GM19023 (cell line): ENCODE measurements at regions not wholly inside any gene's neighbourhood (a gene's known extent, or its start where the extent isn't known, plus 50 kb on each side); places are given as distances from the start of the nearest gene placed in this dataset.

Source experiments
- ATAC-seq: cut with Tn5 transposase; IDR thresholded peaks from one replicate; pipeline ENCODE4 v1.9.1; 2021; ENCODE audit warnings: mild to moderate bottlenecking, moderate library complexity; ENCODE audit not compliant: unreplicated experiment

DNA sequence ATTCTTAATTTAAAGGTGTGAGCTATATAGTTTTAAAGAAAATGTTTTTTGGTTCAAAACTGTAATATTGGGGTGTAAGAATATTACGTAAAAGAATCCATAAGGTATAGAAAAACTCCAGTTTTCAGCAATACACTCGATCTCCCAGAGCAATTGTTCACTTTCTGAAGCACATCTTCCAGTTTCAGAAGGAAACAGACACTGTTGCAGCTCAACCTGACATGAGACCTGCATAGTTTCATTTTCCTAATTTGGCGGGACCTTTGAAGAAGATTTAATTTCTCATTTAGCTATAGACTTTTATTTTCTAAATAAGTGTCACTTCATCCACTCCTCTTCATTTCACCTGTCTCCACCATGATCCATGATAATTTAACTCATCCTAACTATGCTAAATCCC, 281.5 kb downstream of the HTR1B start:
- no peak for ATAC-seq

GRCh38 chr6:77180326-77180725, 283.0 kb downstream of the HTR1B start:
- ATAC-seq, result no peak

DNA sequence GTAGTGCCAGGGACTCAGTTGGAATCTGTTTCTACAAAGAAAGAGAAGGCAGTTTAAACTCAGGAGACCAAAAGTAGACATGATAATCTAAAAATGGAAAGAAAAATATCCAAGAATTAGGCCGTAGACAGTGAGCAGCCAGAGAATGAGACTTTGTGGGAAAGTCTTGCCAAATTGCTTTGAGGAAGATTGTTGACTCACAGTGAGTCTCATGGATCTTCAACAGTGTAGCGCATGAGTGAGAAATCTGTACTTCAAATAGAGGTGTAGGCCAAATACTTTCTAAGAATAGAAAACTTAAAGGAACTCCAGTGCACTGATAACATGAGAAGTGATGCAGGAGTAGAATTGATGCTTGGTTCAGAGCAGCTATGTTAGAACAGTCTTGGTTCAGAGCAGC, 284.5 kb downstream of the HTR1B start:
- no peak for ATAC-seq

- ATAC-seq, result no peak
Measured at GRCh38 chr6:77177470-77177869, 285.8 kb downstream of the HTR1B start.

DNA sequence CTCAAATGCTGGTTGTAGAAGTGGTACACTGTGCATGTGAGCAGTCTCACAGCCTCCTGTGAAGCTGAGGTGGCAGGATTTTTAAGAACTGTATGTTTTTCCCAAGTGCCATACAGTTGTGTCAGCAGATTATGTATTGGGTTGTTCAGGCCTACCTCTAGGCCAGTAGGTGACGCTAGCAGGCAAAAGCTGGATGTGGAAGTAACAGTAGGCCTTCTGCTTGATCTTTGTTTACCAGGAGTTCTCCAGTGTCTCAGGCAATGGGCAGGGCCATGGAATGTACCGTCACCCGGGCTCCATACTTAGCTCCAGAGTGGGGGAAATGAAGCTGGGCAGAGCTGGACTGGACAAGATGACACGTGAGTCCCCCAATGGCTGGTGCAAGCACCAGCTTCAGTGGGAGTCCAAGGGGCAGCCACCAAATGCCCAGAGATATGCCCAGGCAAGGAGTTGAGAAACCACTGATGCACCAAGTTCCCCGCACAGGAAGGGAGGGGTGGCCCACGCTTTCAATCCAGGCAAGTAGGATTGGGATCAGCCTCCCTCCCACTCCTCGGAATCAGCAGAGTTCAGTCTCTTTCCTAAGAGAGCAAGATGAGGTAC, 289.7 kb downstream of the HTR1B start:
- ATAC-seq, result no peak

DNA sequence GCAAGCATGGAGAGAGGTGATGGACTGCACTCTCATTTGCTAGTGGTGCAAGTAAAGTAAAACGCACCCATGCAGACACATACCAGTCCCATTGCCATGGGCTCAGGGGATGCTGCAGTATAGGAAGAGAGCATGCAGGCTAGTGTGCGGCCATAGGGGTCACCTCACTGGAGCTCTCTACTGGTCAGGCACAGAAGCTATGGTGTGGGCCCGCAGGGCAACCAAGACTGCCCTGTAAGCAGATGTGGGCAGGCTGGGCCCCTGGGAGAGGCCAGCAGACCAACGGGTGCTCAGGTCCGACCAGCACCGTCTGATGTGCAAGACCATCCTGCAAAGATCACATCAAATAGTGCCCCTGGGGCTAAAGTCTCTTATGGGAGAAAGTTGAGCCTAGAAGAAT, 290.7 kb downstream of the HTR1B start:
- ATAC-seq, result no peak

GRCh38 chr6:77159730-77160129, 303.6 kb downstream of the HTR1B start:
- no peak for ATAC-seq

DNA sequence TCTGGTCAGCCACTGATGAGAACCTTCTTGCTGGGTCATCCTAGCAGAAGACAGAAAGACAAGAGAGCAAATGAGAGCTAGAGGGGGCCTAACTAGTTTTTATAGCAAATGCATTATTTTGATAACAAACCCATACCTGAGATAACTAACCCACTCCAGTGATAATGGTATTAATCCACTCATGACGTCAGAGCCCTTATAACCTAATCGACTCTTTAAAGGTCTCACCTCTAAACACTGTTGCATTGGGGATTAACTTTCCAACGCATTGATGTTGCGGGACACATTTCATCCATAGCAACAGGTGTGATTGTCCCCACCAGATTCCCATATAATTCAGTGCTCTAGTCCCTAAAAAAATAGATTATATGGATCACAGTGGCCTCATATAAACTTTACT, 312.1 kb downstream of the HTR1B start:
- ATAC-seq, result no peak

DNA sequence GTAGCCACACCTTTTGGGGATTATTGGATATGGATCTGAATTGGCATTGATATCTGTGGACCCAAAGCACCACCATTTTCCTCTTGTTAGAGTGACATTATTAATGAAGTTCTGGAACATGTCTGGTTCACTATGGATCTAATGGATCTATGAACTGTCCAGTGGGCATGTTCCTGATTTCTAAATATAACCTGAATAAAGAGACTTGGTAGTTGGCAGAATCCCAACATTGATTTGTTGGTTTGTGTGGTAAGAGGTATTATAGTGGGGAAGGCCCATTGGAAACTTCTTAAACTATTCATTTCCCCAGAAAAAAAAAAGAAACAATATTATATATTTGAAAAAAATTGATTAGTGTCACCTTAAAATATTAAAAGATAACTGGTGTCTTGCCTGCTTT, 312.6 kb downstream of the HTR1B start:
- no peak for ATAC-seq

DNA sequence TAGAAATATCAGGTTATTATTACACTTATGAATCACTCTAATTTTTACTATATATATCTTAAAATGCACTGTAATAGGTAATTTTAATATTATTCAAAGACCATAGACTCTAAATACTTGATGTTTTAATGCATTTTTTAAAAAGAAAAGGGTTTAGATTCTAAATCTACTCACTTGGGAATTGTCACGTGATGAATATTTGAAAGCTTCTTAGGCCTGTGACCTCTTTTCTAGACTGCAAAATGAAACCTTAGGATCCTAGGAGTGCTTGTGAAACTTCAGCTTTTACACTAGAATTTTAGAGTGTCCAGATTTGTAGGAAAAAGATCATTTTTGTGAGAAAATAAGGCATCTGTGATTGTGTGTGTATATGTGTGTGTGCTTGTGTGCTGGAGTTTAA, 318.0 kb downstream of the HTR1B start:
- ATAC-seq, result no peak

DNA sequence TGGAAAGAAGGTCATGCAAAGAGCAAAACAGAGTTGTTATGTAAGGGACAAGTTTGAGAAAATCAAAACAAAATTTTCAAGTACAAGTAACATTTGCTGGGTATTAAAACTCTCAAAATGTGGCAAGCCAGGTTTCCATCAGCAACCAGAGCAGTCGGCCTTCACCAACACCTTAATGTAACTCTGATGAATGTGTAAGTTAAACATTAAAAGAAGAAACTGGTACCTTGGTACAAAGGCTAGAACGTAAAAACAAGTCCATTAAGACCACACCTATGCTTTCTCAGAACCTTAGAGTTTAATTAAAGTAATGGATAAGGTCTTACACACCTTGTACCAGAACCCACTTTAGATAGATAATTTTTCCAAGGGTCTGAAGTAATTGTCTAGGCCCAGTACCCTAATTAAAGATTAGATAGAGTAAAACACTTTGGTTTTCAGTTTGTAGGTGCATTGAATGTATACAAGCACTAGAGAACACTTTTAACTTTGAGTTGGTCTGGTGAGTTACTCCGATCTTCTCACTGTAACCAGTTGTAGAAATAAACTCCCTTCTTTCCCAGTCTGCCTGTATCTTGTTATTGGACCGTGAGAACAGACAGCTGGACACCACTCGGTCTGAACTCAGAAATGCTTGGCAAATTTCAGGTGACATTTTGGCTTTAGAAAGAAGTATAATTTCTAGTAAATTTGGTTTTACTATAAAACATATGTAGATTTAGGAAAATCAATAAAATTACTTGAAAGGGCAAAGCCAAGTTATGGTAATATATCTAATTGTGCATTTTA, 319.4 kb downstream of the HTR1B start:
- no peak for ATAC-seq

GRCh38 chr6:77136086-77136485, 327.2 kb downstream of the HTR1B start:
- ATAC-seq, result no peak

DNA sequence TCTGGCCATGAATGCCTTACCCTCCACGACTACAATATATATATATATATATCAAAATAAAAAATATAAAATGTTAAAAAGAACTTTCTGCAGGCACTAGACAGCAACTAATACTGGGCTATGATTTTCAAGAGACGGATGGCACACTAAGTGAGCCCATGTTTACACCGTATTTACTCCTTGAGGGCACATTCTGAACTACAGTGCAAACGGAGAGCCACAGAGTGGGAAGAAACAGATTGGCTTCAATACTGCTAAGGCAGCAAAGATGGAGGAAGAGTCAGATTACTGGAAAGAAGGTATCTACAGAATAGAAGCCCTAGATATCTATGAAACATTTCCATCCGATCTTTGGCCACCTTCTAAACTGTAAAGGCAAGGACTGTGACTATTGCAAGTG, 330.3 kb downstream of the HTR1B start:
- ATAC-seq, result no peak

DNA sequence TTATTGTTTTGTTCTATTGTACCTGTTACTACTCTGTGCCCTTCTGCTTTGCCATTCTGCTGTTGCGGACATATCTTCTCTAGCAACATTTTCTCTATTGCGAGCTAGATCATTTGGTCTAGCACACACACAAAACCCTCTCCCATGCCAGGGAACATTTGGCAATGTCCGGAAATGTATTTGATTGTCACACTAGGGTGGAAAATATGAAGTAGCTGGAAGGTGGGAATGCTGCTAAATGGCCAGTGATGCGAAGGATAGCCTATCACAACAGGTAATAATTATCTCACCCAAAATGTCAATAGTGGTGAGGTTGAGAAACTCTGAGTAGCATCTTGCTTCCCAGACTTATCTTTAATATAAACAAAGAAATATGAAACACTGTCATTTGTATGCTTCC, 331.9 kb downstream of the HTR1B start:
- no peak for ATAC-seq

GRCh38 chr6:77124604-77125003, 338.7 kb downstream of the HTR1B start:
- no peak for ATAC-seq

DNA sequence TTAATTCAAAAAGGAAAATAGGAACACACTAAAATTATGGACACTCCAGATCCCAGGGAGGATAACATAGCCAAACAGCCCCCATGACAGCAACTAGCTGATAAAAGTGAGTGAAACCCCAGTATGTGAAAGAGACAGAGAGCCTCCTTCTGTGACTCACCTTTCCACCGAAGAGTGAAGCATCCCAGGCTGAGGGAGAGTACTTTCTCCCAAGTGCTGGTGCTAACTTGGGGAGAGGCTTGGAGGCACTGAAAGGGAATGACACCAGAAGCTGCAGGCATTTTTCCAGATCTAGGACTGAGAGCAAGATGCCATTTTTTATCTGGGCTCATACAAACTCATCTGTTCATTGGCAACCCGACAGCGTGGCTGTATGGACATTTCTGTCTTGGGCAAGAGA, 339.8 kb downstream of the HTR1B start:
- ATAC-seq, result no peak

GRCh38 chr6:77106992-77107391, 356.3 kb downstream of the HTR1B start:
- no peak for ATAC-seq

DNA sequence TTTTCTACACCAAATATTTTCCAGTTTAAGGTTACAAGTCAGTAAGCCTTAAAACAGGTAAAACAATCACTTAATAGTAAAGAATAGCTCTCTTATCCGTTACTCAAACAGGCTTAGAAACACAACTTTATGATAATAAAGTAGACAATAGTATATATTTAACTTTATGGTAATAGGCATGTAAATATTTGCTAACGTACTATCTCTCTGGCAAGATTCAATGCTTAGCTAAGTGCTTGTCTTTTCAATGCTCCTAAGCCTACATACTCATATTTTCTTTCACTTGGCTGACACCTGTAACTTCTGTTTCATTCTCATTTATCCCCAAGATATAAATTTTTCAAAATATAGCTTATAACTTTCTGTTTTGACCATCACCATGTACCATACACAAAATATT, 358.2 kb downstream of the HTR1B start:
- no peak for ATAC-seq

DNA sequence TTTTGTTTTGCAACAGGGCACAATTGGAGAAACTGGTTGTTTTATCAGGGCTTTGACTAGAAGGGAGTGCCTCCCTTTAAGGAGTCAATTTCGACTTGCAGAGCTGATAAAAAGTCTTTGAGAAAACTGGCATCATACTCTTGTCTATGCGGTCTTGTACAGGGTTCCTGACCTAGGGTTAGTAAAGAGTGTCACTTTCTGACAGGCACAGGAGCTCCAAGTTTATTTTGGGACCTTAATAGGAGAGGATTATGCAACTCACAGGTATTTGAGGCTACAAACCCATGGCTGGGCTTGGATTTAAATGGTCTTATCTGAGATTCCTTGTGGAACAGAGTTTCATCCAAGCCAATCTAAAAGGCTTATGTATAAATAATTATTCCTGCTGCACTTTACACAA, 365.4 kb downstream of the HTR1B start:
- ATAC-seq, result no peak

DNA sequence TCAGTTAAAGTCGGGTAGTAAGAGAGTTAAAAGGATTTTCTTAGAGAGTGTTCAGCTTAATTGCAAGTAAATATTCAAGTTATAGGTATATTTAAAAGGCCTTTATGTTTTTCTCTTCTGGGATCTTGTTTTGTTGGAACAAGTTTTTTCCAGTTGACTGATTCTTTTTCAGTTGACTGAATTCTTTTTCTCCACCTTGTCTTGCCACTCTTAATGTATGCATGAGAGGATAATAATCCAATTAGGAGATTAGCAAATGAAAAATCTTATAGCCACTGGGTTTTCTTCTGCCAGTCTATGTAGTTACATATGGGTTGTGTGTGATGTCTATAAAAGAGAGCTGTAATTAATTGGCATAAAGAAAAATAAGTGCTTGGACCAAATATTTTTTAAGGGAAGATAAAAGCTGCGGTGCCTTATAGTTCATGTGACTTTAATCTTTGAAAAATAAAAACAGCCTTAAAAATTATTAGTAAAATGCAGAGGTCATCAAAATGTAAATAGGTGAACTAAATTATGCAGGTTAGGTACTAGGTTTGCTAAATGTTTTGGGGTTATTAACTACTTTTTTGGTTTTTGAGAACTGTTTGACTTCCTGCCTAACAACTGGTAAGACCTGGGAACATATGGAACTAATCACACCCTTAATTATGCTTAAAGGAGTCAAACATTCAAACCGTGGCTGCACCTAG, 367.2 kb downstream of the HTR1B start:
- no peak for ATAC-seq

DNA sequence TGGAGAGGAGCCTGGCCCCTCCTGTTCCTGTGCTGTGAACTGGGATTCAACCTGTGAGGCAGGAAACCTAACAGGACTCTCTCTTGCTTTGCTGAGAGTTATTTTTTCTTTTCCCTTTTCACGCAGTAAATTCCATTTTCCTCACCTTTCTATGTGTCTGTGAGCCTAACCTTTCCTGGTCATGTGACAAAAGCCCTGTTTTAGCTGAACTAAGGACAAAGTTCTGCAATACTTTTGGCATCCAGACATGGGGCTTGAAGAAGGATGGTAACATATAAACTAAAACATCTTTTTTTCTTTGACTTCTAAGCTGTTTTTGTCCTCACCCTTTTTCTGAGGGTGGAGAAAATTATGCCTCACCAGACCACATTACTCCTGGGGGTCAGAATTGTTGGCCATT, 368.5 kb downstream of the HTR1B start:
- ATAC-seq, result no peak

DNA sequence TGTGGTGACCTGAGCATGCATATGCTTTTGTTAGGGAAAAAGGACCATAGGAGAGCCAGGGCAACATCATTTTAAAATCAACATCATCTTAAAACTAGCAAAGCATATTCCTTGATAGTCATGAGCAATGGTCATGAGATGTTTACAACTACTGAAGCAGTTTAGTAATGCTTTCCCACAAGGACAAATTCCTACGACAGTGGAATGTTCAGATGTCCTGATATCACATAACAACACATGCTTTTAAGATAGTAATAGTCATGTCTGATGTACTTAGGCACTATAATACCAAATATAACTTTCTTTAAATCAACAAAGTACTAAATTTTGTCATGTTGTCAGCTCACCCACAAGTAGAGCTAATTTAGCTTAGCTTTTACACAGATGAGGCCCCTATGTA, 370.3 kb downstream of the HTR1B start:
- no peak for ATAC-seq
